GM10248 (cell line): ENCODE measurements at regions not wholly inside any gene's neighbourhood (a gene's known extent, or its start where the extent isn't known, plus 50 kb on each side); places are given as distances from the start of the nearest gene placed in this dataset.

Source experiments
- CTCF ChIA-PET: fragments of 300-600 bp; sonication (Branson Sonifier 250); formaldehyde crosslinking; extraction: SDS; loops from one replicate; lab custom pipeline; 2021; ENCODE audit warnings: antibody characterized with exemption; lab: Yijun Ruan, JAX
- POLR2A ChIA-PET: fragments of 350-650 bp; sonication (Branson Sonifier 250); formaldehyde crosslinking; extraction: SDS; loops from one replicate; lab custom pipeline; 2020; ENCODE audit warnings: antibody characterized with exemption; lab: Yijun Ruan, JAX
- DNase-seq: peaks from one replicate; pipeline ENCODE4 v3.0.0; 2012; ENCODE audit errors: extremely low spot score
- CTCF ChIP-seq: IDR thresholded peaks from 2 replicates; pipeline ENCODE4 v1.5.1; 2012; ENCODE audit warnings: mild to moderate bottlenecking, low read depth; ENCODE audit errors: extremely low read depth, missing control alignments, control extremely low read depth

GRCh38 chrX:39960219-39960618 is 137.5 kb downstream of the BCOR start:
- CTCF ChIA-PET: no interaction called here

GRCh38 chrX:39961441-39961840 is 136.3 kb downstream of the BCOR start:
- TF ChIP-seq CTCF: no peak
- no peak for DNase-seq
- POLR2A ChIA-PET: no interaction called here
- CTCF ChIA-PET: interaction anchor here (1.5 kb wide), 1 partner anchor 11 kb away, joined by 3 read pairs; no protein-coding TSS in a partner anchor

More at GRCh38 chrX:39960219-39960618, 137.5 kb downstream of the BCOR start:
- DNase-seq: no peak
- TF ChIP-seq CTCF: no peak
- POLR2A ChIA-PET: no interaction called here

GRCh38 chrX:39965051-39965573 is 132.6 kb downstream of the BCOR start:
- ChIA-PET CTCF (no interaction called here), POLR2A (no interaction called here)
- TF ChIP-seq CTCF: no peak
- DNase-seq: no peak

GRCh38 chrX:39966176-39966575 is 131.6 kb downstream of the BCOR start:
- ChIA-PET POLR2A (no interaction called here), CTCF (interaction anchor here (0.9 kb wide), 1 partner anchor 53 kb away, joined by 3 read pairs; no protein-coding TSS in a partner anchor)
- no peak for DNase-seq
- TF ChIP-seq CTCF: no peak

- CTCF ChIA-PET: no interaction called here
- POLR2A ChIA-PET: no interaction called here
- TF ChIP-seq CTCF: no peak
- DNase-seq: no peak
Observed at GRCh38 chrX:39967348-39967747, 130.4 kb downstream of the BCOR start.

- TF ChIP-seq CTCF: no peak
- ChIA-PET POLR2A (no interaction called here), CTCF (no interaction called here)
- DNase-seq: no peak
Observed at GRCh38 chrX:39969099-39969818, 128.5 kb downstream of the BCOR start.
